ENCODE measurements at regions not wholly inside any gene's neighbourhood (a gene's known extent, or its start where the extent isn't known, plus 50 kb on each side); places are given as distances from the start of the nearest gene placed in this dataset.

DNA sequence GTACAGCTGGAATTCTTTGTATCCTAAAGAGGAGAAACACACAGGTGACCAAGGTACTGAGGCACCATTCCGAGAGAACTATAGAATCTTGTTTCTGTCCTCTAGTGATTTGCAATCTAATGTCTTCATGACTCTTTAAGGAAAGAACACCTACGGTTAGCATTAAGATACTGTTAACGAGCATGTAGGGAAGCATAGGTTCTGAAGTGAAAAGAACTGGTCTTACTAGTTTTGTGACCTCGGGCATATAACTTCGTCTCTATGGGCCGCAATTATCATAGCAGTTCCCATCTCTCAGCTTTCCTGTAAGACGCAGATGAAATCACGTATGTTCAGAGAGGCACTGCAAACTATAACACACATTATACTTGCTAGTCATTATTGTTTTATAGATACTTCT is 193.0 kb upstream of the NBEA start:
- no peak for TF ChIP-seq ZNF76 (tag by site-specific recombination; IDR thresholded peaks at IDR 0.05; ENCODE audit: borderline replicate concordance, low read depth)
- TF ChIP-seq ZNF560 (tag by site-specific recombination; IDR thresholded peaks at IDR 0.05; ENCODE audit: borderline replicate concordance) = no peak
- no peak for TF ChIP-seq ZBTB8A (tag by site-specific recombination; IDR thresholded peaks at IDR 0.05)
- TF ChIP-seq, protein P1, sequence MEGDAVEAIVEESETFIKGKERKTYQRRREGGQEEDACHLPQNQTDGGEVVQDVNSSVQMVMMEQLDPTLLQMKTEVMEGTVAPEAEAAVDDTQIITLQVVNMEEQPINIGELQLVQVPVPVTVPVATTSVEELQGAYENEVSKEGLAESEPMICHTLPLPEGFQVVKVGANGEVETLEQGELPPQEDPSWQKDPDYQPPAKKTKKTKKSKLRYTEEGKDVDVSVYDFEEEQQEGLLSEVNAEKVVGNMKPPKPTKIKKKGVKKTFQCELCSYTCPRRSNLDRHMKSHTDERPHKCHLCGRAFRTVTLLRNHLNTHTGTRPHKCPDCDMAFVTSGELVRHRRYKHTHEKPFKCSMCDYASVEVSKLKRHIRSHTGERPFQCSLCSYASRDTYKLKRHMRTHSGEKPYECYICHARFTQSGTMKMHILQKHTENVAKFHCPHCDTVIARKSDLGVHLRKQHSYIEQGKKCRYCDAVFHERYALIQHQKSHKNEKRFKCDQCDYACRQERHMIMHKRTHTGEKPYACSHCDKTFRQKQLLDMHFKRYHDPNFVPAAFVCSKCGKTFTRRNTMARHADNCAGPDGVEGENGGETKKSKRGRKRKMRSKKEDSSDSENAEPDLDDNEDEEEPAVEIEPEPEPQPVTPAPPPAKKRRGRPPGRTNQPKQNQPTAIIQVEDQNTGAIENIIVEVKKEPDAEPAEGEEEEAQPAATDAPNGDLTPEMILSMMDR (tag by site-specific recombination; IDR thresholded peaks at IDR 0.05) = no peak
- no peak for TF ChIP-seq IKZF3 (tag by site-specific recombination; IDR thresholded peaks at IDR 0.05)
- TF ChIP-seq ZNF175 (tag by site-specific recombination; IDR thresholded peaks at IDR 0.05) = no peak
- no peak for TF ChIP-seq KLF7 (tag by site-specific recombination; IDR thresholded peaks at IDR 0.05; ENCODE audit: borderline replicate concordance)
- TF ChIP-seq, protein P2, sequence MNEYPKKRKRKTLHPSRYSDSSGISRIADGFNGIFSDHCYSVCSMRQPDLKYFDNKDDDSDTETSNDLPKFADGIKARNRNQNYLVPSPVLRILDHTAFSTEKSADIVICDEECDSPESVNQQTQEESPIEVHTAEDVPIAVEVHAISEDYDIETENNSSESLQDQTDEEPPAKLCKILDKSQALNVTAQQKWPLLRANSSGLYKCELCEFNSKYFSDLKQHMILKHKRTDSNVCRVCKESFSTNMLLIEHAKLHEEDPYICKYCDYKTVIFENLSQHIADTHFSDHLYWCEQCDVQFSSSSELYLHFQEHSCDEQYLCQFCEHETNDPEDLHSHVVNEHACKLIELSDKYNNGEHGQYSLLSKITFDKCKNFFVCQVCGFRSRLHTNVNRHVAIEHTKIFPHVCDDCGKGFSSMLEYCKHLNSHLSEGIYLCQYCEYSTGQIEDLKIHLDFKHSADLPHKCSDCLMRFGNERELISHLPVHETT (tag by site-specific recombination; IDR thresholded peaks at IDR 0.05) = no peak
- TF ChIP-seq, protein P3, sequence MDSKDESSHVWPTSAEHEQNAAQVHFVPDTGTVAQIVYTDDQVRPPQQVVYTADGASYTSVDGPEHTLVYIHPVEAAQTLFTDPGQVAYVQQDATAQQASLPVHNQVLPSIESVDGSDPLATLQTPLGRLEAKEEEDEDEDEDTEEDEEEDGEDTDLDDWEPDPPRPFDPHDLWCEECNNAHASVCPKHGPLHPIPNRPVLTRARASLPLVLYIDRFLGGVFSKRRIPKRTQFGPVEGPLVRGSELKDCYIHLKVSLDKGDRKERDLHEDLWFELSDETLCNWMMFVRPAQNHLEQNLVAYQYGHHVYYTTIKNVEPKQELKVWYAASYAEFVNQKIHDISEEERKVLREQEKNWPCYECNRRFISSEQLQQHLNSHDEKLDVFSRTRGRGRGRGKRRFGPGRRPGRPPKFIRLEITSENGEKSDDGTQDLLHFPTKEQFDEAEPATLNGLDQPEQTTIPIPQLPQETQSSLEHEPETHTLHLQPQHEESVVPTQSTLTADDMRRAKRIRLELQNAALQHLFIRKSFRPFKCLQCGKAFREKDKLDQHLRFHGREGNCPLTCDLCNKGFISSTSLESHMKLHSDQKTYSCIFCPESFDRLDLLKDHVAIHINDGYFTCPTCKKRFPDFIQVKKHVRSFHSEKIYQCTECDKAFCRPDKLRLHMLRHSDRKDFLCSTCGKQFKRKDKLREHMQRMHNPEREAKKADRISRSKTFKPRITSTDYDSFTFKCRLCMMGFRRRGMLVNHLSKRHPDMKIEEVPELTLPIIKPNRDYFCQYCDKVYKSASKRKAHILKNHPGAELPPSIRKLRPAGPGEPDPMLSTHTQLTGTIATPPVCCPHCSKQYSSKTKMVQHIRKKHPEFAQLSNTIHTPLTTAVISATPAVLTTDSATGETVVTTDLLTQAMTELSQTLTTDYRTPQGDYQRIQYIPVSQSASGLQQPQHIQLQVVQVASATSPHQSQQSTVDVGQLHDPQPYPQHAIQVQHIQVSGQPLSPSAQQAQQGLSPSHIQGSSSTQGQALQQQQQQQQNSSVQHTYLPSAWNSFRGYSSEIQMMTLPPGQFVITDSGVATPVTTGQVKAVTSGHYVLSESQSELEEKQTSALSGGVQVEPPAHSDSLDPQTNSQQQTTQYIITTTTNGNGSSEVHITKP (tag by site-specific recombination; IDR thresholded peaks at IDR 0.05) = no peak
- no peak for TF ChIP-seq ZNF670 (tag by site-specific recombination; IDR thresholded peaks at IDR 0.05; ENCODE audit: low read depth)
- TF ChIP-seq, protein P4, sequence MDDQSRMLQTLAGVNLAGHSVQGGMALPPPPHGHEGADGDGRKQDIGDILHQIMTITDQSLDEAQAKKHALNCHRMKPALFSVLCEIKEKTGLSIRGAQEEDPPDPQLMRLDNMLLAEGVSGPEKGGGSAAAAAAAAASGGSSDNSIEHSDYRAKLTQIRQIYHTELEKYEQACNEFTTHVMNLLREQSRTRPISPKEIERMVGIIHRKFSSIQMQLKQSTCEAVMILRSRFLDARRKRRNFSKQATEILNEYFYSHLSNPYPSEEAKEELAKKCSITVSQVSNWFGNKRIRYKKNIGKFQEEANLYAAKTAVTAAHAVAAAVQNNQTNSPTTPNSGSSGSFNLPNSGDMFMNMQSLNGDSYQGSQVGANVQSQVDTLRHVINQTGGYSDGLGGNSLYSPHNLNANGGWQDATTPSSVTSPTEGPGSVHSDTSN (CRISPR knock-in tag; IDR thresholded peaks at IDR 0.05) = no peak
